Calu3 (cell line): ENCODE measurements at regions not wholly inside any gene's neighbourhood (a gene's known extent, or its start where the extent isn't known, plus 50 kb on each side); places are given as distances from the start of the nearest gene placed in this dataset.

Experiments used
- BruUV-seq: library from RNA; stranded (reverse); fragments of 400-500 nt; replicated peaks from 2 replicates; lab custom pipeline; 2021; lab: Mats Ljungman, UMichigan
- CTCF ChIA-PET: fragments of 300-600 bp; sonication (Branson Sonifier 250); formaldehyde crosslinking; loops from one replicate; lab custom pipeline; 2022; ENCODE audit warnings: antibody characterized with exemption; lab: Charles Lee
- DNase-seq: peaks from one replicate; pipeline ENCODE4 v3.0.0; 2022
- H3K27ac Mint-ChIP-seq: one replicate; pipeline ENCODE4 v1.8.0; 2022; ENCODE audit warnings: mixed read lengths; ENCODE audit not compliant: unreplicated experiment
- H3K27me3 Mint-ChIP-seq: one replicate; pipeline ENCODE4 v1.8.0; 2022; ENCODE audit warnings: mixed read lengths; ENCODE audit not compliant: unreplicated experiment
- H3K36me3 Mint-ChIP-seq: one replicate; pipeline ENCODE4 v1.8.0; 2022; ENCODE audit warnings: mild to moderate bottlenecking, moderate library complexity, mixed read lengths; ENCODE audit not compliant: insufficient read depth, unreplicated experiment
- H3K4me1 Mint-ChIP-seq: one replicate; pipeline ENCODE4 v1.8.0; 2022; ENCODE audit warnings: mild to moderate bottlenecking, low read depth, mixed read lengths; ENCODE audit not compliant: unreplicated experiment
- H3K4me3 Mint-ChIP-seq: one replicate; pipeline ENCODE4 v1.8.0; 2022; ENCODE audit warnings: mild to moderate bottlenecking, low read depth, moderate library complexity, mixed read lengths; ENCODE audit not compliant: unreplicated experiment
- H3K9me3 Mint-ChIP-seq: one replicate; pipeline ENCODE4 v1.8.0; 2022; ENCODE audit warnings: low read depth, mixed read lengths; ENCODE audit not compliant: unreplicated experiment
- intact Hi-C: fragments of 100-400 bp; cut with micrococcal nuclease; formaldehyde crosslinking; loops from one replicate; pipeline ENCODE4 v1.10.0; 2022; ENCODE audit not compliant: unreplicated experiment
- TF ChIP-seq, protein P1 (sequence below): fragments of 200-600 bp; IDR thresholded peaks from one replicate; pipeline ENCODE4 v1.8.0; 2022; ENCODE audit warnings: antibody characterized with exemption; ENCODE audit not compliant: unreplicated experiment

DNA sequence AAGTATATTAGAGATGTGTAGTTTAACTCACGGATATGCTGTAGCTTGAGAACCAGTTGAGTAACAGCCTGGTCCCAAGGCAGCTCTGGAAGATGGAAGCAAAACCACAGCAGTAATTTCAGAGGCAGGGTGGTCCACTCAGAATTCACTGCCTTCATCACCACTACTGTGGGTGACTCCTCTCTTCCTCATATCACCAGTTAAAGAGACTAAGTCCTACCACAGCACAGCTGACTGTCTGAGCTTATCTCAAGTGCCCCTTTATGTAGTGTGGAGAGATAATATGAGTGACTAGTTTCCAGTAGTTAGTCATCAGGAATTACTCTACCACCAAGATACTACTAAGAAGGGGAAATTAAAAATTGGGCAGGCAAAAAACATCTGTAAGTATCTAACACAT is 1571.2 kb upstream of the C9orf72 start:
- no peak overlapping the region for H3K4me3 Mint-ChIP-seq
- H3K27ac Mint-ChIP-seq, result no peak overlapping the region
- TF ChIP-seq, protein P1, sequence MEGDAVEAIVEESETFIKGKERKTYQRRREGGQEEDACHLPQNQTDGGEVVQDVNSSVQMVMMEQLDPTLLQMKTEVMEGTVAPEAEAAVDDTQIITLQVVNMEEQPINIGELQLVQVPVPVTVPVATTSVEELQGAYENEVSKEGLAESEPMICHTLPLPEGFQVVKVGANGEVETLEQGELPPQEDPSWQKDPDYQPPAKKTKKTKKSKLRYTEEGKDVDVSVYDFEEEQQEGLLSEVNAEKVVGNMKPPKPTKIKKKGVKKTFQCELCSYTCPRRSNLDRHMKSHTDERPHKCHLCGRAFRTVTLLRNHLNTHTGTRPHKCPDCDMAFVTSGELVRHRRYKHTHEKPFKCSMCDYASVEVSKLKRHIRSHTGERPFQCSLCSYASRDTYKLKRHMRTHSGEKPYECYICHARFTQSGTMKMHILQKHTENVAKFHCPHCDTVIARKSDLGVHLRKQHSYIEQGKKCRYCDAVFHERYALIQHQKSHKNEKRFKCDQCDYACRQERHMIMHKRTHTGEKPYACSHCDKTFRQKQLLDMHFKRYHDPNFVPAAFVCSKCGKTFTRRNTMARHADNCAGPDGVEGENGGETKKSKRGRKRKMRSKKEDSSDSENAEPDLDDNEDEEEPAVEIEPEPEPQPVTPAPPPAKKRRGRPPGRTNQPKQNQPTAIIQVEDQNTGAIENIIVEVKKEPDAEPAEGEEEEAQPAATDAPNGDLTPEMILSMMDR, result no peak
- CTCF ChIA-PET, result no interaction called here
- no peaks in the 10 kb centered on the region for H3K36me3 Mint-ChIP-seq
- no TSS peak for BruUV-seq
- H3K9me3 Mint-ChIP-seq, result no peaks in the 10 kb centered on the region
- H3K4me1 Mint-ChIP-seq, result no peaks in the 10 kb centered on the region
- H3K27me3 Mint-ChIP-seq, result no peaks in the 10 kb centered on the region
- intact Hi-C loops, result no loop called here
- no peak for DNase-seq

DNA sequence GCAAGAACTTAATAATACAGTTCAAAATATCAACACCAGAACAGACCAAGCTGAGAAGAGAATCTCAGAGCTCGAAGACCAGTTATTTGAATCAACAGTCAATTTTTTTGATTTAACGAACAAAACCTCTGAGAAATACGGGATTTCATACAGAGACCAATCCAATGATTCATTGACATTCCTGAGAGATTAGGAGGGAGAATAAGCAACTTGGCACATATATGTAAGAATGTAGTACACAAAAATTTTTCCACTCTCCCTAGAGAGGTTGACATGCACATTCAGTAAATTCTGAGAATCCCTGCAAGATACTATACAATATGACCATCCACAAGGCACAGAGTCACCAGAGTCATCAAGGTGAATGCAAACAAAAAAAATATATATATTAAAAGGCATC is 1577.3 kb upstream of the C9orf72 start:
- Mint-ChIP-seq H3K36me3 (no peaks in the 10 kb centered on the region), H3K4me1 (no peaks in the 10 kb centered on the region), H3K9me3 (no peaks in the 10 kb centered on the region), H3K27ac (no peak overlapping the region), H3K27me3 (no peaks in the 10 kb centered on the region), H3K4me3 (no peak overlapping the region)
- TF ChIP-seq, protein P1, result no peak
- CTCF ChIA-PET, result no interaction called here
- intact Hi-C loops, result no loop called here
- BruUV-seq, result no TSS peak
- no peak for DNase-seq

DNA sequence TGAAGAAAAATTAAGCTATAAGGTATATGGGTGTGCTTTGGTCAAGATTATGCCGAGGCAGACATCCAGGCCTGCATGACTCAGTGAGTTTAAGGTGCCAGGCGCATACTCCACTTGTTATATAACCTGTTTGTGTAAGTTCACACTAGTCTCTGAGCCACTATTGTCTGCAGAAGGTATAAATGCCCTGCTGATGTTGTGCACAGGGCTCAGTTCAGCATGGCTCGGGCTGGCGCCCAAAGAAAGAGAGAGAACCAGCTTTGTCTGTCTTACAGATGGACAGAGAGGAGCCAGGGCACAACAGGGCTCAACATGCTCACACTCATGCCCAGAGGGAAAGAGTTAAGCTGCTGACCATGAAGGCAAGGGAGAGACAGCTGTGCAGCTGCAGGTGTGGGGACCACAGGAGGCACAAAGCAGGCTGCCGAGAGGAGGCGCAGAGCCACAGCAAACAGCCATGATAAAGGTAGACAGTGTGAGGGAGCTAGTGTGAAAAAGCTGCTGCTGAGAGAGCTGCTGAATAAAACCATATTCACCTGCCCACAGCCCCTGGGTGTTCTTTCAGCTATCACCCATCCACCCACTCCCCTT is 1587.6 kb upstream of the C9orf72 start:
- Mint-ChIP-seq H3K27ac (no peak overlapping the region), H3K4me1 (no peaks in the 10 kb centered on the region), H3K9me3 (no peaks in the 10 kb centered on the region), H3K4me3 (no peak overlapping the region), H3K36me3 (no peaks in the 10 kb centered on the region), H3K27me3 (no peaks in the 10 kb centered on the region)
- BruUV-seq, result no TSS peak
- DNase-seq, result no peak
- TF ChIP-seq, protein P1, result no peak
- intact Hi-C loops, result no loop called here
- CTCF ChIA-PET, result no interaction called here

DNA sequence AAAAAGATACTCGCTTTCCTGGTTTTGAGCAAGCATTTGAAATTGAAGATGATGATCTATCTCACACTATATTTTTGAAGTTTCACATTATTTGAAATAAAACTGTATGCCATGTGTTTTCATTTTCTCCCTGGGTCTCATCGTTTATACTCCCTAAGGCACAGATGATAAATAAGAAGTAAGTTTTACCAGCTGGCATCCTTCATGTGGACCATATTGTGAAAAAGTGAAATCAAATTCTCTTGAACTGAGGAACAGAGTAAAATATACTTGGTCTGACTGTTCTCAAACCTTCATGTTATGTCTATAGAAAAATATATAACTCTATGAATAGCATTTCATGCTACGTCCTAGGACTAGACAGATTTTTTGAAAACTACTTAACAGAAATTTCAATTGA is 1600.9 kb upstream of the C9orf72 start:
- Mint-ChIP-seq H3K4me3 (no peak overlapping the region), H3K4me1 (no peaks in the 10 kb centered on the region), H3K27ac (no peak overlapping the region), H3K27me3 (no peaks in the 10 kb centered on the region), H3K9me3 (no peaks in the 10 kb centered on the region), H3K36me3 (no peaks in the 10 kb centered on the region)
- intact Hi-C loops, result no loop called here
- no peak for DNase-seq
- CTCF ChIA-PET, result no interaction called here
- BruUV-seq, result no TSS peak
- TF ChIP-seq, protein P1, result no peak
